ENCODE measurements at regions not wholly inside any gene's neighbourhood (a gene's known extent, or its start where the extent isn't known, plus 50 kb on each side); places are given as distances from the start of the nearest gene placed in this dataset.

DNA sequence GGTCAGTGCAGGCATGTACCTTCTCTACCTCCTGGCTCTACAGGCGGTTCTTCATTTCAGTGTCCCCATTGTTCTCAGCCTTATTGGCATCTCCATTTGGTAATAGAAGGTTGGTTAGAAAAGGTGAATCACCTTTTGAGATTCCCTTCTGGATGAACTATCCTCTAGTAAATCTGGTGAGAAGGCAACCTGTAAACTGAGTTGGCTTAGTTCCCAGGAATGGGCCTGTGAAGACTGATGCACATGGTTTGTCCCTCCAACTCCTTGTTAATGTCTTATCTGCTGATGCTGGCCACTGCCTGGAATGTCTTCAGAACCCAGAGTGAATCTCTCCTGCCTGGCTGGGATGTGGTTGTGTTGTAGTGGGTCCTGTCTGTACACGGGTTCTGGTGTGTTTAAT, 143.4 kb upstream of the WDR1 start:
- H3K27ac ChIP-seq (ENCODE audit: low read length), result no peak overlapping the region
- no peaks in the 10 kb centered on the region for H3K4me1 ChIP-seq (ENCODE audit: control insufficient read depth, insufficient read depth, low read length)
- DNase-seq, result no peak
- no peak overlapping the region for H3K4me3 ChIP-seq (ENCODE audit: low read length)
- H3K27me3 ChIP-seq (ENCODE audit: control insufficient read depth, insufficient read depth, low read length), result no peaks in the 10 kb centered on the region
- WGBS (ENCODE audit: insufficient coverage), result 75% methylated on average over 1 of the region's 2 CpGs
- no peaks in the 10 kb centered on the region for H3K9me3 ChIP-seq (replicated peaks; ENCODE audit: control insufficient read depth, low read depth, low read length)
- no peaks in the 10 kb centered on the region for H3K36me3 ChIP-seq (ENCODE audit: control insufficient read depth, insufficient read depth, low read length)

DNA sequence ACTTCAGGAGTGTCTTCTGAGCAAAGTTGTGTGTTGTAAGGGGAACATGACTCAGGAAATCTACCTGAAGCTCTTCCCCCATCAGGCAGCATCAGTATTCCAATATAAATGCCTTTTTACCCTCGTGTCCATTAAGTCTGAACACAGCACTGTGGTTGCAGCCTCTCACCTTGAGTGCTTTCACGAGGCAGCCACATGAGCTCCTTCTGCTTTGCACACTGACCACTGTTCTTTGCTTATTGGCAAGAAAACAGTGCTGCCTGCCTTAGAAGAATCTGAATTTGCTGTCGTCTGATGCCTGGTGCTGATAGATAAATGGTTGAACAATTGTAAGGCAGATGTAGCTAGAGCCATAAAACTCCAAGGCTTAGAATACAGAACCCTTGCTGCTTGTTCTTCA, 139.6 kb upstream of the WDR1 start:
- H3K36me3 ChIP-seq (ENCODE audit: control insufficient read depth, insufficient read depth, low read length), result no peaks in the 10 kb centered on the region
- H3K4me1 ChIP-seq (ENCODE audit: control insufficient read depth, insufficient read depth, low read length), result no peaks in the 10 kb centered on the region
- H3K27ac ChIP-seq (ENCODE audit: low read length), result no peak overlapping the region
- H3K27me3 ChIP-seq (ENCODE audit: control insufficient read depth, insufficient read depth, low read length), result no peaks in the 10 kb centered on the region
- no peaks in the 10 kb centered on the region for H3K9me3 ChIP-seq (replicated peaks; ENCODE audit: control insufficient read depth, low read depth, low read length)
- DNase-seq, result no peak
- no peak overlapping the region for H3K4me3 ChIP-seq (ENCODE audit: low read length)
- WGBS (ENCODE audit: insufficient coverage), result 33% methylated on average over 1 of the region's 3 CpGs

DNA sequence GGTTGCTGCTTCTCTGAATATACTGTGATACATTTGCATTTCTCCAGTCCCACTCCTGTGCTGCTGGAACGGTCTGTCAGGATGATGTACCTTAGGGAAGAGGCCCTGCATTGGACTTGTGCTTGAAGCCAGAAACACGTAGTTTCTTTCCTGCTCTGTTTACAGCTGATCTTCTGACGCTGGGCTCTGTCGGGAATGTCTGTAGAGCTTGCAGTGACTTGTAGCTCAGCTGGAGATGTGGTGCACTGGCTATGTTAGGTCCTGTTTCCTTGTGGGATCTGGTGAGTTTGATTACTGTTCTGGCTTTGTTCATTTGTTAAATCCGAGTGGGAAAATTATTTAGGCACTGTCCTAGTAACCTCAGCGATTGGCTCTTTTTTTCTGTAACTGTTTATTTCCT, 137.2 kb upstream of the WDR1 start:
- no peaks in the 10 kb centered on the region for H3K9me3 ChIP-seq (replicated peaks; ENCODE audit: control insufficient read depth, low read depth, low read length)
- H3K27ac ChIP-seq (ENCODE audit: low read length), result no peak overlapping the region
- H3K27me3 ChIP-seq (ENCODE audit: control insufficient read depth, insufficient read depth, low read length), result no peaks in the 10 kb centered on the region
- WGBS (ENCODE audit: insufficient coverage), result 42% methylated on average over 6 of the region's 6 CpGs
- no peak for DNase-seq
- H3K4me3 ChIP-seq (ENCODE audit: low read length), result no peak overlapping the region
- no peaks in the 10 kb centered on the region for H3K4me1 ChIP-seq (ENCODE audit: control insufficient read depth, insufficient read depth, low read length)
- no peaks in the 10 kb centered on the region for H3K36me3 ChIP-seq (ENCODE audit: control insufficient read depth, insufficient read depth, low read length)

DNA sequence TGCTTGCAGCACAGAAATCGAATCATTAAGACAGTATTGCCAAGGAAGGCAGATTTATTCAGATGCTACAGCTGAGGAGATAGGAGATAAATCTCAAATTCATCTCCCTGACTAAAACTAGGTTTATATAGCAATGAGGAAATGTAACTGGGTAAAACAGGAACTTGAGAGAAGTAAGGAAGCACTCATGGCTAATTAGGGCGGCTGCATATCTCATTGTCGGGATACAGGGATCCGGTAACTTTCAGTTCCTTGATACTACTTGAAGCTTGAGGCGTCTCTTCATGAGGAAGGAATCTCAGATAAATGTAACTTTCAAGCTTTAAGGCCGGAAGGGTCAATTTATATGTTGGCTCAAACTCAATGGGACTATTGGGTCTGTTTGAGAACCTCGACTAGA, 129.2 kb upstream of the WDR1 start:
- DNase-seq, result no peak
- H3K4me3 ChIP-seq (ENCODE audit: low read length), result no peak overlapping the region
- no peaks in the 10 kb centered on the region for H3K9me3 ChIP-seq (replicated peaks; ENCODE audit: control insufficient read depth, low read depth, low read length)
- H3K27me3 ChIP-seq (ENCODE audit: control insufficient read depth, insufficient read depth, low read length), result no peaks in the 10 kb centered on the region
- H3K27ac ChIP-seq (ENCODE audit: low read length), result no peak overlapping the region
- H3K4me1 ChIP-seq (ENCODE audit: control insufficient read depth, insufficient read depth, low read length), result peaks cover 2% of the 10 kb centered on the region
- no peaks in the 10 kb centered on the region for H3K36me3 ChIP-seq (ENCODE audit: control insufficient read depth, insufficient read depth, low read length)
- WGBS (ENCODE audit: insufficient coverage), result 100% methylated on average over 5 of the region's 7 CpGs

DNA sequence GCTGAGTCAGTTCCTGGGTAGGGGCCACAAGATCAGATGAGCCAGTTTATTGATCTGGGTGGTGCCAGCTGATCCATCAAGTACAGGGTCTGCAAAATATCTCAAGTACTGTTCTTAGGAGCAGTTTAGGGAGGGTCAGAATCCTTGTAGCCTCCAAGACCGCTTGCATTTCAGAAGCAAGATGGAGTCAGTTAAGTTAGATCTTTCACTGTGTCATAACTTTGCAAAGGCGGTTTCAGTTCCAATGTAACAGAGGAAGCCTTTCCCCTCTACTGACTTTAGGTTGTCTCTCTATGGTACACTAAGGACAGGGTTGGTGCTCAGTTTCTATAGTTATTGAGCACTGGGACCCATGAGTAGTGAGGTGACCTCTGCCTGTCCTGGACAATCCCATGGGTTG, 127.3 kb upstream of the WDR1 start:
- Histone ChIP-seq H3K4me1 (ENCODE audit: control insufficient read depth, insufficient read depth, low read length) (peaks cover 3% of the 10 kb centered on the region), H3K4me3 (ENCODE audit: low read length) (no peak overlapping the region), H3K27me3 (ENCODE audit: control insufficient read depth, insufficient read depth, low read length) (no peaks in the 10 kb centered on the region), H3K27ac (ENCODE audit: low read length) (no peak overlapping the region), H3K9me3 (replicated peaks; ENCODE audit: control insufficient read depth, low read depth, low read length) (no peaks in the 10 kb centered on the region), H3K36me3 (ENCODE audit: control insufficient read depth, insufficient read depth, low read length) (no peaks in the 10 kb centered on the region)
- DNase-seq, result no peak
- WGBS (ENCODE audit: insufficient coverage), result 50% methylated on average over 1 of the region's 2 CpGs

DNA sequence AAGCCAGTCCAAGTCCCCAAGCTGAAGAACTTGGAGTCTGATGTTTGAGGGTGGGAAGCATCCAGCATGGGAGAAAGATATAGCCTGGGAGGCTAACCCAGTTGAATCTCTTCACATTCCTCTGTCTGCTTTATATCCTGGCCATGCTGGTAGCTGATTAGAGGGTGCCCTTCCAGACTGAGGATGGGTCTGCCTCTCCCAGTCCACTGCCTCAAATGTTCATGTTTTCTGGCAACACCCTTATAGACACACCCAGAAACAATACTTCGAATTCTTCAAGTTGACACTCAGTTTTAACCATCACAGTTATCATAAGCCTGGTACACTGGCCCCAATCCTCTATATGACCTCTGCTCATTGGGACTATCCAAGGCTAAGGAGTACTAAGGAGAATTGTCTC, 124.1 kb upstream of the WDR1 start:
- H3K27me3 ChIP-seq (ENCODE audit: control insufficient read depth, insufficient read depth, low read length), result no peaks in the 10 kb centered on the region
- DNase-seq, result no peak
- H3K4me3 ChIP-seq (ENCODE audit: low read length), result no peak overlapping the region
- WGBS (ENCODE audit: insufficient coverage), result 0% methylated on average over 1 of the region's 1 CpG
- peaks cover 3% of the 10 kb centered on the region for H3K4me1 ChIP-seq (ENCODE audit: control insufficient read depth, insufficient read depth, low read length)
- no peak overlapping the region for H3K27ac ChIP-seq (ENCODE audit: low read length)
- no peaks in the 10 kb centered on the region for H3K36me3 ChIP-seq (ENCODE audit: control insufficient read depth, insufficient read depth, low read length)
- H3K9me3 ChIP-seq (replicated peaks; ENCODE audit: control insufficient read depth, low read depth, low read length), result no peaks in the 10 kb centered on the region

DNA sequence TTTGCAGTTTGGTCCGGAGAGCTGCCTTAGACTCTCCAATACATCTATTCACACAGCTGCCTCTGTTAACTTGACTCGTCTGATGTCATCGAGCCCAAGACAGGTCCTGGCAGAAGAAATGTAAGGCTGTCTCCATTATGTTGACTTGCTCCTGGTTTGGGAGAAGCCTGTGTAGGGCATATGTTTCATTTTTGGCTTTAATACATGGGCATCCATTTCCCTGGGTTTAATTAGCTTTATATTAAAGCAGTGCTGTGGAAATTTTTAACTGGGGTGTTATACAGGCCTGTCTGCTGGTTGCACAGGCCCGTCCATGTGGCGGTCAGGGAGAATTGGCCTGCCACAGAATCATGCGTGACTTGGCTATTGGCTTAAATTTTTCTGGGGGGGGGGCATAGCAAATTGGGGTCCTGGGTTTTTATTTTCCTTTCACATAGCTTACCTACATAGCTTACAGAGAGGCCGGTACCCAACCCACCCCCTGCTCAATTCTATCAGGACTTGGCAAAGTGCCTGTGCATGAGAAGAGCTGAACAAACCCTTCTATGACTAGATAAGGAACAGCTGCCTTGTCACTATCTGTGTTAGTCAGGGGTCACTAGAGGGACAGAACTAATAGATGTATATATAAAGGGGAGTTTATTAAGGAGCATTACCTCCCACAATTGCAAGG, 123.5 kb upstream of the WDR1 start:
- Histone ChIP-seq H3K4me1 (ENCODE audit: control insufficient read depth, insufficient read depth, low read length) (peaks cover 3% of the 10 kb centered on the region), H3K9me3 (replicated peaks; ENCODE audit: control insufficient read depth, low read depth, low read length) (no peaks in the 10 kb centered on the region), H3K4me3 (ENCODE audit: low read length) (no peak overlapping the region), H3K36me3 (ENCODE audit: control insufficient read depth, insufficient read depth, low read length) (no peaks in the 10 kb centered on the region), H3K27me3 (ENCODE audit: control insufficient read depth, insufficient read depth, low read length) (peaks cover 2% of the 10 kb centered on the region), H3K27ac (ENCODE audit: low read length) (no peak overlapping the region)
- 39% methylated on average over 2 of the region's 7 CpGs for WGBS (ENCODE audit: insufficient coverage)
- DNase-seq, result peak; percentile 49

DNA sequence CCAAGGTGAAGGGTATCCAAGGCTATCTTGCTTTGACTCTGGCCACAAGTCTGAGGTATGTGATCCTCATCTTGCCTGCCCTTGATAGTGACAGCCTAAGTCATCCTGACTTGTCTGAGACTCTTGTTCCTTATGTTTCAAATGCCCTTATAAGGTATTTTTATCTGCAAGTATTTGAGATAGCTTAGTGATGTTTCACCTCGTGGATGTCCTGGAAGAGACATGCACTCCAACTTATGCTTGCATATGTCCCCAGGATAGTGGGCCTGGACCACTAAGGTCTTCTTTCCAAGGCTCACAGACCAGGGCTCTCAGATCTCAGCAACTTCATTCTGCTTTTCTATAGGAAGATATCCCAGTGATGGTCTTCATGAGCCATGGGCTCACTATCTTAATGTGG, 120.5 kb upstream of the WDR1 start:
- Histone ChIP-seq H3K9me3 (replicated peaks; ENCODE audit: control insufficient read depth, low read depth, low read length) (no peaks in the 10 kb centered on the region), H3K4me1 (ENCODE audit: control insufficient read depth, insufficient read depth, low read length) (peaks cover 3% of the 10 kb centered on the region), H3K27ac (ENCODE audit: low read length) (no peak overlapping the region), H3K36me3 (ENCODE audit: control insufficient read depth, insufficient read depth, low read length) (no peaks in the 10 kb centered on the region), H3K27me3 (ENCODE audit: control insufficient read depth, insufficient read depth, low read length) (peaks cover 2% of the 10 kb centered on the region), H3K4me3 (ENCODE audit: low read length) (no peak overlapping the region)
- no CpG with 5 or more reads among the region's 1 CpG for WGBS (ENCODE audit: insufficient coverage)
- no peak for DNase-seq

DNA sequence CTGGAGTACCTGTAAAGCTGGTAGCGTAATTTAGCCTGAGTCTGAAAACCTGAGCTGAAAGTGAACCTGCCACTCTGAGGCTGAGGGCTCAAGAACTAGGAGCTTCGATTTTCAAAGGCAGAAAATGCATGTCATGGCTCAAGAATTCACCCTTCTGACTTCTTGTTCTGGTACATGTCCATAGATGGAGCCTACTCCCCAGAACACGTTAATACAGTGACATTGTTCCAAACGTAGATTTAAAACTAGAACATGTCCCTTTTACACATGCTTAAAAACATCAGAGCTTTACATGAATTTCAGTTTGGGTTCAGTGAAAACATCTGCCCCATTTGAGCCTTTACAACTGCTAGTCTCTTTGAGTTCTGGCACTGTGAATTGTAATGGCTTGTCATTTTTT, 115.5 kb upstream of the WDR1 start:
- Histone ChIP-seq H3K27me3 (ENCODE audit: control insufficient read depth, insufficient read depth, low read length) (peaks cover 2% of the 10 kb centered on the region), H3K4me1 (ENCODE audit: control insufficient read depth, insufficient read depth, low read length) (no peaks in the 10 kb centered on the region), H3K36me3 (ENCODE audit: control insufficient read depth, insufficient read depth, low read length) (no peaks in the 10 kb centered on the region), H3K9me3 (replicated peaks; ENCODE audit: control insufficient read depth, low read depth, low read length) (no peaks in the 10 kb centered on the region), H3K27ac (ENCODE audit: low read length) (no peak overlapping the region), H3K4me3 (ENCODE audit: low read length) (no peak overlapping the region)
- DNase-seq, result no peak
- no CpG with 5 or more reads among the region's 4 CpGs for whole genome bisulfite sequencing (ENCODE audit: insufficient coverage)

DNA sequence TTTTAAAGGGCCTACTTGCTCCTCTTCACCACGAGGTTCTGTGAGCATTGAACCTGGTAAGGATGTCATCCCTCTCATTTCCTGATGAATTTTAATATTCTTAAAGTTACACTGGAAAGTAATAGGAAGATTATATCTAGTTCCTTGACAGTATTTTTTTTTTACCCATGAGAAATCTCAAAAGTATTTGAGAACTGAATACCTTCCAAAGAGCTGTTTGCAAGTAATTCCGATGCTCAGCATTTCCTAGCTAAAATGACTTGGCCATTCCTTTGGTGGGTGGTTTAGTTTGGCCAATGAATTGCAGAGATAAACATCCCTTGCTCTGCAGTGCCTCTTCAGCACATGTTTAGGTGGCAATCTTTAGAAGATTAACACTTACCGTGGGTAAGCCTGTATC, 110.2 kb upstream of the WDR1 start:
- Histone ChIP-seq H3K27me3 (ENCODE audit: control insufficient read depth, insufficient read depth, low read length) (no peaks in the 10 kb centered on the region), H3K4me3 (ENCODE audit: low read length) (no peak overlapping the region), H3K9me3 (replicated peaks; ENCODE audit: control insufficient read depth, low read depth, low read length) (no peaks in the 10 kb centered on the region), H3K4me1 (ENCODE audit: control insufficient read depth, insufficient read depth, low read length) (no peaks in the 10 kb centered on the region), H3K36me3 (ENCODE audit: control insufficient read depth, insufficient read depth, low read length) (no peaks in the 10 kb centered on the region), H3K27ac (ENCODE audit: low read length) (no peak overlapping the region)
- no peak for DNase-seq
- WGBS (ENCODE audit: insufficient coverage), result no CpG with 5 or more reads among the region's 3 CpGs

DNA sequence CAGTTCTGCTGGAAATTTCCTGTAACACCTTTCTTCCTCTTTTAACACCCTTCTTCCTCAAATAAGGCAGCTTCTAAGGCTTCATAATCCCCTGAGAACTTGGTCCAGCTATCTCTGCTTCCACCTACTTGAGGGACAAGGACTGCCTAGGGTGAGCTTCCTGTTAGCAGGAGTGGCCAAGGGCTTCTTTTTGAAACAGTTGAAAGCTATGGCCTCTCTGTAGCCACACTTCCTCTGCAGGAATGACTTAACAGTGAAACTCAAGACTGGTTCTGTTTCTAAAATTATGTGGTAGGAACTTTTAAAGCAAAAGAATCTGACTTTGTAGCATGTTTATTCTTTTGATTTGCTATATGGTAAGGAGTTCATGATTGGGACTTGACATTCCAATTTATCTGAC, 108.5 kb upstream of the WDR1 start:
- Histone ChIP-seq H3K27me3 (ENCODE audit: control insufficient read depth, insufficient read depth, low read length) (no peaks in the 10 kb centered on the region), H3K27ac (ENCODE audit: low read length) (no peak overlapping the region), H3K9me3 (replicated peaks; ENCODE audit: control insufficient read depth, low read depth, low read length) (no peaks in the 10 kb centered on the region), H3K4me1 (ENCODE audit: control insufficient read depth, insufficient read depth, low read length) (no peaks in the 10 kb centered on the region), H3K36me3 (ENCODE audit: control insufficient read depth, insufficient read depth, low read length) (no peaks in the 10 kb centered on the region), H3K4me3 (ENCODE audit: low read length) (no peak overlapping the region)
- DNase-seq, result no peak
